Esophagus muscularis mucosa (tissue), 4 donors: ENCODE measurements at regions not wholly inside any gene's neighbourhood (a gene's known extent, or its start where the extent isn't known, plus 50 kb on each side); places are given as distances from the start of the nearest gene placed in this dataset.

Experiments
- DNase-seq: peaks from one replicate; pipeline ENCODE4 v3.0.0-alpha.2; 2017; ENCODE audit errors: extremely low spot score
- H3K27ac ChIP-seq, 4 donors: fragments of 200-600 bp; sonication (generic); replicated peaks in 1 of 4; 1 replicate in 3 of 4; 2 replicates in 1 of 4; pipeline ENCODE4 v1.5.1; 2016 to 2019; ENCODE audit warnings: mild to moderate bottlenecking in 1 of 4
- H3K27me3 ChIP-seq, 4 donors: fragments of 200-600 bp; sonication (generic); one replicate each; pipeline versions ENCODE4 v1.5.1 to v1.6.0; 2016 to 2019
- H3K36me3 ChIP-seq, 4 donors: fragments of 200-600 bp; sonication (generic); one replicate each; pipeline ENCODE4 v1.5.1; 2016 to 2019
- H3K4me1 ChIP-seq, 4 donors: fragments of 200-600 bp; sonication (generic); one replicate each; pipeline ENCODE4 v1.5.1; 2016 to 2019
- H3K4me3 ChIP-seq, 4 donors: fragments of 200-600 bp; sonication (generic); 1 replicate in 2 of 4; 2 replicates in 2 of 4; pipeline ENCODE4 v1.5.1; 2016 to 2019; ENCODE audit warnings: mild to moderate bottlenecking in 4 of 4, moderate library complexity in 1 of 4
- H3K9me3 ChIP-seq, 4 donors: fragments of 200-600 bp; sonication (generic); 1 replicate in 3 of 4; 2 replicates in 1 of 4; pipeline ENCODE4 v1.5.1; 2016 to 2019
- CTCF ChIP-seq, 3 experiments: fragments of 200-600 bp in 2 of 3; fragments of 450-650 bp in 1 of 3; sonication (generic) in 2 of 3; IDR thresholded peaks; one replicate each; pipeline ENCODE4 v1.5.1; 2017 to 2019; ENCODE audit warnings: antibody characterized with exemption in 3 of 3, mild to moderate bottlenecking in 2 of 3, moderate library complexity in 1 of 3
- EP300 ChIP-seq: sonication (generic); formaldehyde crosslinking; IDR thresholded peaks from one replicate; pipeline ENCODE4 v1.6.1; 2017; ENCODE audit warnings: antibody characterized with exemption
- POLR2A ChIP-seq: fragments of 450-650 bp; IDR thresholded peaks from one replicate; pipeline ENCODE4 v1.6.1; 2017; ENCODE audit warnings: antibody characterized with exemption, moderate library complexity, mild to moderate bottlenecking, low read depth
- POLR2AphosphoS5 ChIP-seq, 2 donors: sonication (generic); formaldehyde crosslinking; IDR thresholded peaks; one replicate each; pipeline ENCODE4 v1.6.1; 2017; ENCODE audit warnings: antibody characterized with exemption in 2 of 2
- WGBS: methylation state at CpG from one replicate; pipeline ENCODE4 v1.1.5; 2018; 5-methylcytosine and 5-hydroxymethylcytosine counted together
- intact Hi-C: fragments of 100-400 bp; cut with DNase I; formaldehyde crosslinking; loops from one replicate; pipeline ENCODE4 v1.15.1; 2023

DNA sequence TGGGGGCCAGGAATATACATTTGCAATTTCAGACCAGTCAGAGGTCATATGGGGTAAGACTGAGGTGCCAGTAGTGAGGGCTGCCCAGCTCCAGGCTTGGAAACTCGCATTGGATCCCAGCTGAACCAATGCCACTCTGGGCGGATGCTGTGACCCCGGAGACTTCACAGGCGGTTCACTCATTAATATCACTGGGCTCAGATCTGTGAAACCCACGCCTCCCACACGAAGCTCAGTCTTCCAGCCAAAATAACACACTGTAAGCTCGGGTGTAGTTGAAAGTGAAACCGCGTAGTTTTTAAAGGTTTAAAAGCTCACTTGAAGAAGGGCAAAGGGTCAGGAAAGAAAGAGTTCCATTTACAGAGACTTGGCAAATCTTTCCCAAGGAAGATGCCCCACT, 254.8 kb downstream of the FOXL1 start:
- WGBS = 55% methylated on average over 8 of the region's 9 CpGs
- Histone ChIP-seq H3K36me3 (no peaks in the 10 kb centered on the region), H3K4me3 (peak overlapping the region in 2 of 4 donors; percentile 5 to 6), H3K9me3 (no peaks in the 10 kb centered on the region), H3K4me1 (peaks cover 0 to 5% (median 2%) of the 10 kb centered on the region in 4 donors), H3K27me3 (peaks cover 0 to 27% (median 0%) of the 10 kb centered on the region in 4 donors), H3K27ac (no peak overlapping the region)
- no peak for TF ChIP-seq EP300
- TF ChIP-seq POLR2A = no peak
- no peak for TF ChIP-seq CTCF (IDR thresholded peaks at IDR 0.05)
- TF ChIP-seq POLR2AphosphoS5 (IDR thresholded peaks at IDR 0.05) = no peak
- intact Hi-C loops = no loop called here
- DNase-seq = no peak

DNA sequence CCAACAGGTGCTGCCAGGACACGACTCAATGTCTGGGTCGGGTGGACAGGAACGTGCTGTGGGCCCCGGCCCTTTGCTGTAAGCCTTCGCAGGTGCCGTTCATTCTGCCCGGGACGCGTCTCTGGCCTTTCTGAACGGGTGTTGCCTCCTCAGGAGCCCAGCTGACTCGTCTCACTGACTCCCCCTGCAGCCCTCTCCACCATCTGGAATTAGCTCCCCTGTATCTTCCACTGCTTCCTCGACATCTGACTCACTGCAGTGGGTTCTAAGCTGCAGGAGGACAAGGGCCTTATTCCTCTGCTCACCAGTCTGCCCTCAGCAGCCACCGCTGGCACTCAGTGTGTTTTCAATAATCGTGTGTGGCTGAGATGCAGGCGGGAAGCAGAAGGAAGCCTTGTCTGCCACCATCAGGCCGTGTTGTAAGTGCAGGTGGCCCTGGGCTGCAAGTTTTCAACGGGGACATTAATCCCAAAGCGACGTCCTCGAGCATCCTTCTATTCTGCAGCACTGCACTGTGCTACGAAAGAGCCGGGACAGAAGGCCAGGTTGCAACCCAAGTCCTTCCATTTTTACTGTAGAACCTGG, 256.2 kb downstream of the FOXL1 start:
- Histone ChIP-seq H3K4me1 (peaks cover 0 to 5% (median 2%) of the 10 kb centered on the region in 4 donors), H3K36me3 (no peaks in the 10 kb centered on the region), H3K9me3 (no peaks in the 10 kb centered on the region), H3K27me3 (peaks cover 0 to 12% (median 0%) of the 10 kb centered on the region in 4 donors), H3K27ac (no peak overlapping the region), H3K4me3 (no peak overlapping the region)
- intact Hi-C loops = no loop called here
- DNase-seq = no peak
- 57% methylated on average over 19 of the region's 22 CpGs for WGBS
- TF ChIP-seq CTCF (IDR thresholded peaks at IDR 0.05) (no peak), EP300 (no peak), POLR2A (no peak), POLR2AphosphoS5 (IDR thresholded peaks at IDR 0.05) (no peak)

- H3K4me1 ChIP-seq = peaks cover 0 to 5% (median 2%) of the 10 kb centered on the region in 4 donors
- H3K4me3 ChIP-seq = no peak overlapping the region
- intact Hi-C loops = no loop called here
- TF ChIP-seq CTCF (IDR thresholded peaks at IDR 0.05) (no peak), EP300 (no peak), POLR2AphosphoS5 (IDR thresholded peaks at IDR 0.05) (no peak), POLR2A (no peak)
- 93% methylated on average over 11 of the region's 18 CpGs for WGBS
- no peak for DNase-seq
- H3K36me3 ChIP-seq = no peaks in the 10 kb centered on the region
- H3K27me3 ChIP-seq = peaks cover 0 to 1% (median 0%) of the 10 kb centered on the region in 4 donors
- no peaks in the 10 kb centered on the region for H3K9me3 ChIP-seq
- no peak overlapping the region for H3K27ac ChIP-seq
Observed at GRCh38 chr16:86835982-86836381, 257.6 kb downstream of the FOXL1 start.

- TF ChIP-seq EP300 = no peak
- no peak for TF ChIP-seq CTCF (IDR thresholded peaks at IDR 0.05)
- no peak for TF ChIP-seq POLR2A
- no peak for TF ChIP-seq POLR2AphosphoS5 (IDR thresholded peaks at IDR 0.05)
- intact Hi-C loops = no loop called here
- 77% methylated on average over 11 of the region's 11 CpGs for WGBS
- Histone ChIP-seq H3K9me3 (no peaks in the 10 kb centered on the region), H3K27me3 (peaks cover 0 to 8% (median 0%) of the 10 kb centered on the region in 4 donors), H3K27ac (no peak overlapping the region), H3K4me3 (no peak overlapping the region), H3K4me1 (peaks cover 0 to 5% (median 2%) of the 10 kb centered on the region in 4 donors), H3K36me3 (no peaks in the 10 kb centered on the region)
- no peak for DNase-seq
Observed at GRCh38 chr16:86836503-86837129, 258.3 kb downstream of the FOXL1 start.

DNA sequence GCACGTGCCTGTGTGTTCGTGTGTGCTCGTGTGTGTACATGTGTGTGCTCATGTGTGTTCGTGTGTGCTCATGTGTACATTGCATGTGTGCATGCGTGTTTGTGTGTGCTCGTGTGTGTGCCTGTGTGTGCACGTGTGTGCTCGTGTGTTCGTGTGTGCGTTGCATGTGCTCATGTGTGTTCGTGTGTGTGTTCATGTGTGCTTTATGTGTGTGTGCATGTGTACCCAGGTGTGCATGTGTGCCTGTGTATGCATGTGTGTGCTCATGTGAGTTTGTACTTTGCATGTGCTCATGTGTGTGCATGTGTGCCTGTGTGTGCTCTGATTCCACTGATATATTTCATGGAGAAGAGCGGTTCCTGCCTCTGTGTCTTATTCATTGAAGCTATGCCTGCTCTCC, 265.5 kb downstream of the FOXL1 start:
- no peak for DNase-seq
- intact Hi-C loops = no loop called here
- H3K4me1 ChIP-seq = no peaks in the 10 kb centered on the region
- 90% methylated on average over 12 of the region's 12 CpGs for WGBS
- H3K4me3 ChIP-seq = no peak overlapping the region
- no peak overlapping the region for H3K27ac ChIP-seq
- H3K36me3 ChIP-seq = no peaks in the 10 kb centered on the region
- H3K9me3 ChIP-seq = no peaks in the 10 kb centered on the region
- TF ChIP-seq EP300 (no peak), CTCF (IDR thresholded peaks at IDR 0.05) (no peak), POLR2AphosphoS5 (IDR thresholded peaks at IDR 0.05) (no peak)
- peaks cover 0 to 26% (median 0%) of the 10 kb centered on the region in 4 donors for H3K27me3 ChIP-seq
